ENCODE measurements at regions not wholly inside any gene's neighbourhood (a gene's known extent, or its start where the extent isn't known, plus 50 kb on each side); places are given as distances from the start of the nearest gene placed in this dataset.

GRCh38 chr2:34288016-34288415 lies 688.9 kb upstream of the FAM98A start:
- H3K4me3 Mint-ChIP-seq, result no peak overlapping the region
- Histone ChIP-seq H3K27me3 (no peaks in the 10 kb centered on the region), H3K79me2 (ENCODE audit: low read depth) (no peaks in the 10 kb centered on the region), H3K4me1 (no peaks in the 10 kb centered on the region), H3K36me3 (no peaks in the 10 kb centered on the region), H3K4me3 (no peak overlapping the region), H3K27ac (no peak overlapping the region), H3F3A (ENCODE audit: low read depth) (no peaks in the 10 kb centered on the region), H4K20me1 (ENCODE audit: low read depth) (no peaks in the 10 kb centered on the region), H3K9ac (no peak overlapping the region), H3K4me2 (no peak overlapping the region), H2AFZ (replicated peaks) (no peak overlapping the region), H3K9me3 (ENCODE audit: low read depth) (no peaks in the 10 kb centered on the region)
- peaks cover 3% of the 10 kb centered on the region for H3K27me3 Mint-ChIP-seq (ENCODE audit: insufficient read depth, low read depth)
- TF ChIP-seq EZH2phosphoT487 (IDR thresholded peaks at IDR 0.05) (no peak), EZH2 (IDR thresholded peaks at IDR 0.05) (no peak)
- TF ChIP-seq, protein P1, sequence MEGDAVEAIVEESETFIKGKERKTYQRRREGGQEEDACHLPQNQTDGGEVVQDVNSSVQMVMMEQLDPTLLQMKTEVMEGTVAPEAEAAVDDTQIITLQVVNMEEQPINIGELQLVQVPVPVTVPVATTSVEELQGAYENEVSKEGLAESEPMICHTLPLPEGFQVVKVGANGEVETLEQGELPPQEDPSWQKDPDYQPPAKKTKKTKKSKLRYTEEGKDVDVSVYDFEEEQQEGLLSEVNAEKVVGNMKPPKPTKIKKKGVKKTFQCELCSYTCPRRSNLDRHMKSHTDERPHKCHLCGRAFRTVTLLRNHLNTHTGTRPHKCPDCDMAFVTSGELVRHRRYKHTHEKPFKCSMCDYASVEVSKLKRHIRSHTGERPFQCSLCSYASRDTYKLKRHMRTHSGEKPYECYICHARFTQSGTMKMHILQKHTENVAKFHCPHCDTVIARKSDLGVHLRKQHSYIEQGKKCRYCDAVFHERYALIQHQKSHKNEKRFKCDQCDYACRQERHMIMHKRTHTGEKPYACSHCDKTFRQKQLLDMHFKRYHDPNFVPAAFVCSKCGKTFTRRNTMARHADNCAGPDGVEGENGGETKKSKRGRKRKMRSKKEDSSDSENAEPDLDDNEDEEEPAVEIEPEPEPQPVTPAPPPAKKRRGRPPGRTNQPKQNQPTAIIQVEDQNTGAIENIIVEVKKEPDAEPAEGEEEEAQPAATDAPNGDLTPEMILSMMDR (IDR thresholded peaks at IDR 0.05), result no peak
- H3K27ac Mint-ChIP-seq, result no peak overlapping the region
- no peaks in the 10 kb centered on the region for H3K36me3 Mint-ChIP-seq
- no peak for DNase-seq (ENCODE audit: low spot score)
- no peaks in the 10 kb centered on the region for H3K4me1 Mint-ChIP-seq
- H3K9me3 Mint-ChIP-seq, result no peaks in the 10 kb centered on the region

GRCh38 chr2:34280606-34281005 lies 681.5 kb upstream of the FAM98A start:
- Histone ChIP-seq H3K9ac (no peak overlapping the region), H3K79me2 (ENCODE audit: low read depth) (no peaks in the 10 kb centered on the region), H3K36me3 (peaks cover 7% of the 10 kb centered on the region), H3K4me3 (no peak overlapping the region), H3F3A (ENCODE audit: low read depth) (no peaks in the 10 kb centered on the region), H4K20me1 (ENCODE audit: low read depth) (no peaks in the 10 kb centered on the region), H3K27ac (no peak overlapping the region), H2AFZ (replicated peaks) (no peak overlapping the region), H3K9me3 (ENCODE audit: low read depth) (no peaks in the 10 kb centered on the region), H3K4me2 (no peak overlapping the region), H3K4me1 (no peaks in the 10 kb centered on the region), H3K27me3 (no peaks in the 10 kb centered on the region)
- Mint-ChIP-seq H3K9me3 (no peaks in the 10 kb centered on the region), H3K36me3 (no peaks in the 10 kb centered on the region), H3K27me3 (ENCODE audit: insufficient read depth, low read depth) (no peaks in the 10 kb centered on the region), H3K27ac (no peak overlapping the region), H3K4me3 (no peak overlapping the region), H3K4me1 (no peaks in the 10 kb centered on the region)
- DNase-seq (ENCODE audit: low spot score), result no peak
- TF ChIP-seq, protein P1 (IDR thresholded peaks at IDR 0.05), result no peak
- TF ChIP-seq EZH2 (IDR thresholded peaks at IDR 0.05), result no peak
- no peak for TF ChIP-seq EZH2phosphoT487 (IDR thresholded peaks at IDR 0.05)

DNA sequence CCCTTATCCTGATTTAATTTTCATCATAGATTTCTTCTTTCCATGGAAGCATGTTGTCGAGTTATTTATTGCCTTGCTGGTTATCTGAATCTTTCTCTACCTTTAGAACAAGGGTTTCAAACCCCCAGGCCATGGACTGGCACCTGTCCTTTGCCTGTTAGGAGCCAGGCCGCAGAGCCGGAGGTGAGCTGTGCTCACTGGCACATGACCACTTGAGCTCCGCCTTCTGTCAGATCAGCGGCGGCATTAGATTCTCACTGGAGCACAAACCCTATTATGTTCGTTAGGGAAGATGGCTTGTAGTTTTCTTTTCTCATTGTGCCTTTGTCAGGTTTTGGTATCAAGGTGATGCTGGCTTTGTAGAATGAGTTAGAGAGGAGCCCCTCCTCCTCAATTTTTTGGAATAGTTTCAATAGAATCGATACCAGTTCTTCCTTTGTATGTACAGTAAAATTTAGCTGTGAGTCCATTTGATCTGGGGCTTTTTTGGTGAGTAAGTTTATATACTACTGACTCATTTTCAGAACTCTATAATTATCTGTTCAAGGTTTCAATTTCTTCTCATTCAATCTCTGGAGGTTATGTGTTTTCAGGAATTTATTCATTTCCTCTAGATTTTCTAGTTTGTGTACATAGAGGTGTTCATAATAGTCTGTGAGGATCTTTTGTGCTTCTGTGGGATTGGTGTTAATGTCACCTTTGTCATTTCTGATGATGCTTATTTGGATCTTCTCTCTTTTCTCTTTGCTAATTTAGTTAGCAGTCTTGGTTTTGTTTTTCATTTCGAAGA lies 668.0 kb upstream of the FAM98A start:
- no peaks in the 10 kb centered on the region for H3K4me1 ChIP-seq
- H3K9ac ChIP-seq, result no peak overlapping the region
- H3K27me3 Mint-ChIP-seq (ENCODE audit: insufficient read depth, low read depth), result no peaks in the 10 kb centered on the region
- no peaks in the 10 kb centered on the region for H3K36me3 ChIP-seq
- no peaks in the 10 kb centered on the region for H3K9me3 Mint-ChIP-seq
- H4K20me1 ChIP-seq (ENCODE audit: low read depth), result no peaks in the 10 kb centered on the region
- no peaks in the 10 kb centered on the region for H3K36me3 Mint-ChIP-seq
- no peaks in the 10 kb centered on the region for H3K27me3 ChIP-seq
- H3K4me3 Mint-ChIP-seq, result no peak overlapping the region
- no peak for DNase-seq (ENCODE audit: low spot score)
- TF ChIP-seq EZH2phosphoT487 (IDR thresholded peaks at IDR 0.05), result no peak
- TF ChIP-seq, protein P1 (IDR thresholded peaks at IDR 0.05), result no peak
- no peaks in the 10 kb centered on the region for H3F3A ChIP-seq (ENCODE audit: low read depth)
- no peaks in the 10 kb centered on the region for H3K79me2 ChIP-seq (ENCODE audit: low read depth)
- H3K4me1 Mint-ChIP-seq, result no peaks in the 10 kb centered on the region
- H3K27ac ChIP-seq, result no peak overlapping the region
- no peak overlapping the region for H3K4me3 ChIP-seq
- H3K27ac Mint-ChIP-seq, result no peak overlapping the region
- H3K9me3 ChIP-seq (ENCODE audit: low read depth), result no peaks in the 10 kb centered on the region
- H3K4me2 ChIP-seq, result no peak overlapping the region
- H2AFZ ChIP-seq (replicated peaks), result no peak overlapping the region

Data from neural progenitor cell (in vitro differentiated cells).